ENCODE measurements at regions not wholly inside any gene's neighbourhood (a gene's known extent, or its start where the extent isn't known, plus 50 kb on each side); places are given as distances from the start of the nearest gene placed in this dataset.

- TF ChIP-seq POLR2AphosphoS5 (IDR thresholded peaks at IDR 0.05; ENCODE audit: low read depth): no peak
- no peak for TF ChIP-seq CTCF (conservative IDR thresholded peaks at IDR 0.05; ENCODE audit: low read depth in 2 of 2)
- no peak for TF ChIP-seq CREB1 (CRISPR knock-in tag; IDR thresholded peaks at IDR 0.05; ENCODE audit: low read depth)
- TF ChIP-seq EZH2phosphoT487 (IDR thresholded peaks at IDR 0.05; ENCODE audit: unreplicated experiment): no peak
- no peak for TF ChIP-seq REST (IDR thresholded peaks at IDR 0.05; ENCODE audit: unreplicated experiment)
- TF ChIP-seq NANOG (IDR thresholded peaks at IDR 0.05; ENCODE audit: borderline replicate concordance): no peak
- no peak for TF ChIP-seq JUNB (IDR thresholded peaks at IDR 0.05; ENCODE audit: unreplicated experiment)
- no peak for TF ChIP-seq EZH2 (IDR thresholded peaks at IDR 0.05; ENCODE audit: low read depth, unreplicated experiment)
These were observed 95.5 kb downstream of the RDH14 start for GRCh38 chr2:18464913-18465312.
